SK-N-SH (cell line): ENCODE measurements at regions not wholly inside any gene's neighbourhood (a gene's known extent, or its start where the extent isn't known, plus 50 kb on each side); places are given as distances from the start of the nearest gene placed in this dataset.

Experiments
- CTCF ChIA-PET: fragments of 300-600, 350-600 bp; formaldehyde crosslinking; extraction: SDS; loops from one replicate; lab custom pipeline; 2021; lab: Yijun Ruan, JAX
- POLR2A ChIA-PET: fragments of 350-600 bp; sonication (Branson Sonifier 250); formaldehyde crosslinking; extraction: SDS; loops from one replicate; lab custom pipeline; 2020; ENCODE audit warnings: antibody characterized with exemption, inconsistent platforms; lab: Yijun Ruan, JAX
- DNase-seq: peaks from one replicate; pipeline ENCODE4 v3.0.0; 2012
- H2AFZ ChIP-seq: fragments of 200-600 bp; sonication (generic); 2 replicates; pipeline ENCODE4 v1.8.1; 2016; ENCODE audit warnings: antibody characterized with exemption, mild to moderate bottlenecking, low read depth
- H3F3A ChIP-seq: fragments of 200-600 bp; sonication (generic); replicated peaks from 2 replicates; pipeline ENCODE3; 2016; ENCODE audit warnings: antibody characterized with exemption, mild to moderate bottlenecking; ENCODE audit not compliant: insufficient read depth
- H3K27ac ChIP-seq, 2 experiments: fragments of 200-500 bp in 1 of 2; fragments of 200-600 bp in 1 of 2; sonication (Bioruptor generic) in 1 of 2; sonication (generic), shearing (Covaris generic) in 1 of 2; 2 replicates each; pipeline versions ENCODE4 v1.5.1 to v1.6.1; 2014 to 2016; ENCODE audit warnings: low read depth in 2 of 2, inconsistent platforms in 1 of 2, low read length in 1 of 2, mild to moderate bottlenecking in 1 of 2, mixed read lengths in 1 of 2
- H3K27me3 ChIP-seq: fragments of 200-600 bp; sonication (generic), shearing (Covaris generic); 2 replicates; pipeline ENCODE4 v1.6.1; 2016; ENCODE audit warnings: mixed run types; ENCODE audit not compliant: insufficient read depth
- H3K36me3 ChIP-seq, 2 experiments: fragments of 200-500 bp in 1 of 2; fragments of 200-600 bp in 1 of 2; sonication (Bioruptor generic) in 1 of 2; sonication (generic) in 1 of 2; replicated peaks in 1 of 2; 2 replicates each; pipeline versions ENCODE3 to v1.5.1; 2014 to 2016; ENCODE audit warnings: low read length in 1 of 2, mild to moderate bottlenecking in 1 of 2; ENCODE audit not compliant: insufficient read depth in 2 of 2, control insufficient read depth in 1 of 2
- H3K4me1 ChIP-seq, 2 experiments: fragments of 200-500 bp in 1 of 2; fragments of 200-600 bp in 1 of 2; sonication (Bioruptor generic) in 1 of 2; sonication (generic), shearing (Covaris generic) in 1 of 2; 2 replicates each; pipeline versions ENCODE4 v1.5.1 to v1.6.1; 2014 to 2016; ENCODE audit warnings: low read depth in 1 of 2, low read length in 1 of 2, mixed run types in 1 of 2; ENCODE audit not compliant: insufficient read depth in 2 of 2, control insufficient read depth in 1 of 2
- H3K4me2 ChIP-seq: fragments of 200-600 bp; sonication (generic), shearing (Covaris generic); 2 replicates; pipeline ENCODE4 v1.6.1; 2017; ENCODE audit warnings: mixed run types
- H3K4me3 ChIP-seq, 2 experiments: fragments of 200-500 bp in 1 of 2; fragments of 200-600 bp in 1 of 2; sonication (Bioruptor generic) in 1 of 2; sonication (generic), shearing (Covaris generic) in 1 of 2; 2 replicates each; pipeline versions ENCODE4 v1.5.1 to v1.8.1; 2014 to 2016; ENCODE audit warnings: low read depth in 2 of 2, inconsistent platforms in 1 of 2, low read length in 1 of 2, mild to moderate bottlenecking in 1 of 2, mixed read lengths in 1 of 2, moderate library complexity in 1 of 2
- H3K79me2 ChIP-seq: fragments of 200-600 bp; sonication (generic); 2 replicates; pipeline ENCODE4 v1.8.1; 2017; ENCODE audit warnings: mild to moderate bottlenecking; ENCODE audit not compliant: insufficient read depth
- H3K9ac ChIP-seq: fragments of 200-600 bp; sonication (generic); 2 replicates; pipeline ENCODE4 v1.6.1; 2017; ENCODE audit warnings: mixed run types
- H3K9me2 ChIP-seq: fragments of 200-600 bp; sonication (generic); 2 replicates; pipeline ENCODE4 v1.6.1; 2017; ENCODE audit warnings: mixed run types
- H3K9me3 ChIP-seq: fragments of 200-600 bp; sonication (generic); 2 replicates; pipeline ENCODE4 v1.6.1; 2017; ENCODE audit warnings: mixed run types, mild to moderate bottlenecking, moderate library complexity
- H4K20me1 ChIP-seq: fragments of 200-600 bp; sonication (generic); 2 replicates; pipeline ENCODE4 v1.6.1; 2017; ENCODE audit warnings: mild to moderate bottlenecking, mixed run types; ENCODE audit not compliant: insufficient read depth
- CHD2 ChIP-seq: fragments of 150-350 bp; IDR thresholded peaks from 2 replicates; pipeline ENCODE4 v1.6.1; 2018; ENCODE audit warnings: low read length; ENCODE audit not compliant: partially characterized antibody
- EZH2phosphoT487 ChIP-seq: fragments of 200-600 bp; sonication (generic); IDR thresholded peaks from 2 replicates; pipeline ENCODE4 v1.6.1; 2017; ENCODE audit warnings: low read depth, mixed run types, mild to moderate bottlenecking, antibody characterized with exemption, moderate library complexity, borderline replicate concordance
- FOSL2 ChIP-seq: IDR thresholded peaks from 2 replicates; pipeline ENCODE4 v1.4.0; 2012; ENCODE audit warnings: low read depth, mild to moderate bottlenecking, moderate library complexity, borderline replicate concordance
- FOXJ3 ChIP-seq: sonication (generic); formaldehyde crosslinking; IDR thresholded peaks from 2 replicates; pipeline ENCODE4 v1.5.1; 2020; ENCODE audit warnings: mild to moderate bottlenecking, missing genetic modification reagents
- FOXM1 ChIP-seq: IDR thresholded peaks from 2 replicates; pipeline ENCODE4 v1.4.0; 2012; ENCODE audit warnings: low read depth, mild to moderate bottlenecking
- GABPA ChIP-seq: IDR thresholded peaks from 2 replicates; pipeline ENCODE4 v1.4.0; 2012; ENCODE audit warnings: low read depth, mild to moderate bottlenecking
- JUND ChIP-seq: IDR thresholded peaks from 2 replicates; pipeline ENCODE4 v1.4.0; 2012
- NFIC ChIP-seq: IDR thresholded peaks from 2 replicates; pipeline ENCODE4 v1.4.0; 2012; ENCODE audit warnings: borderline replicate concordance
- NRF1 ChIP-seq: IDR thresholded peaks from 2 replicates; pipeline ENCODE4 v1.6.1; 2012; ENCODE audit warnings: low read depth, mild to moderate bottlenecking, low read length
- RFX5 ChIP-seq: IDR thresholded peaks from 2 replicates; pipeline ENCODE4 v1.6.1; 2012; ENCODE audit warnings: mild to moderate bottlenecking, improper control_type of control experiment, low read length
- RXRA ChIP-seq: IDR thresholded peaks from 2 replicates; pipeline ENCODE4 v1.4.0; 2012; ENCODE audit warnings: low read depth, mild to moderate bottlenecking, borderline replicate concordance
- TAF1 ChIP-seq: IDR thresholded peaks from 2 replicates; pipeline ENCODE4 v1.6.1; 2012; ENCODE audit warnings: low read depth, mild to moderate bottlenecking, low read length, moderate library complexity, borderline replicate concordance
- TEAD4 ChIP-seq: IDR thresholded peaks from 2 replicates; pipeline ENCODE4 v1.4.0; 2012; ENCODE audit warnings: mild to moderate bottlenecking, borderline replicate concordance; ENCODE audit not compliant: insufficient read depth
- YY1 ChIP-seq: IDR thresholded peaks from 2 replicates; pipeline ENCODE4 v1.4.0; 2012; ENCODE audit warnings: low read depth, mild to moderate bottlenecking
- WGBS: methylation state at CpG from one replicate; pipeline ENCODE4 v1.1.6; 2017; ENCODE audit warnings: low lambda C conversion rate; 5-methylcytosine and 5-hydroxymethylcytosine counted together
- TF ChIP-seq, protein P1 (sequence below): IDR thresholded peaks from 2 replicates; pipeline ENCODE4 v1.4.0; 2012; ENCODE audit warnings: low read depth, borderline replicate concordance
- TF ChIP-seq, protein P2 (sequence below): fragments of 200-600 bp; sonication (generic); IDR thresholded peaks from 2 replicates; pipeline ENCODE4 v1.6.1; 2017; ENCODE audit warnings: antibody characterized with exemption, mild to moderate bottlenecking, moderate library complexity
- TF ChIP-seq, protein P3 (sequence below): IDR thresholded peaks from 2 replicates; pipeline ENCODE4 v1.4.0; 2012; ENCODE audit warnings: low read depth
- TF ChIP-seq, protein P4 (sequence below): IDR thresholded peaks from 2 replicates; pipeline ENCODE4; 2012

DNA sequence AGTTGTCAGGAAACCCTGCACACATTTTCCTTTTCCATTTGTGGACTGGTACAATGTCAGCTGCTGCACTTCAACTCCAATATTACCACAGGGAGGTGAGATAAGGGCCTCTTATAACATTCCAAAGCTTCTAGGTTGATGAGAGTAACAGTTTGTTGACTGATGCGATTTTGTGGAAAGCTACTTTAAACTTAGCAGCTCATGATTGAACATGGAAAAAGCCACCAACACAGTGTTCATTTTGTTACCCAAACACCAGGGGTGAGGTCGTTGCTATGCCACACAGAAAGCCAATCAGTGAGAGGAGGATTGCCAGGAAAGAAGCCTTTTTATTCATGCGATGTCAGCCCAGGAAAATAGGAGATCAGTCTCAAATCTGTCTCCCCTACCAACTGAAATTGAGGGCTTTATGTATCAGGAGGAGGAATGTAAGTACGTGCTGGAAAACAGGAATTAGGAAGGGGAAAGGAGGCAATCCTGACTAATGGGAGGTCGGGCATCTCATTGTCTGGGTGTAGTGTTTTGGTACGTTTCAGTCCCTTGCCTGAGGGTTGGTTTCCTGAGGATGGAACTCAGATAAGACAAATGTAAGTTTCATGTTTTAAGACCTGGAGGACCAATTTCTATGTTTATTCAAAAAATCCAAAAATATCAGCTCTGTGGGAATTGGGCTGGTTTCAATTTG is 92.7 kb upstream of the PLEKHA5 start:
- Histone ChIP-seq H3F3A (no peaks in the 10 kb centered on the region), H3K36me3 (no peaks in the 10 kb centered on the region), H3K4me2 (no peak overlapping the region), H3K9me3 (no peaks in the 10 kb centered on the region), H3K27ac (no peak overlapping the region), H3K27me3 (no peaks in the 10 kb centered on the region), H3K9me2 (no peaks in the 10 kb centered on the region), H2AFZ (no peak overlapping the region), H3K79me2 (no peaks in the 10 kb centered on the region), H3K4me3 (no peak overlapping the region), H3K4me1 (no peaks in the 10 kb centered on the region), H3K9ac (no peak overlapping the region), H4K20me1 (no peaks in the 10 kb centered on the region)
- 67% methylated on average over 6 of the region's 6 CpGs for WGBS
- CTCF ChIA-PET, result interaction anchor here (0.9 kb wide), 1 partner anchor 46 kb away, joined by 3 read pairs; no protein-coding TSS in a partner anchor
- DNase-seq, result no peak
- no peak for TF ChIP-seq RXRA
- TF ChIP-seq TEAD4, result no peak
- TF ChIP-seq, protein P1, sequence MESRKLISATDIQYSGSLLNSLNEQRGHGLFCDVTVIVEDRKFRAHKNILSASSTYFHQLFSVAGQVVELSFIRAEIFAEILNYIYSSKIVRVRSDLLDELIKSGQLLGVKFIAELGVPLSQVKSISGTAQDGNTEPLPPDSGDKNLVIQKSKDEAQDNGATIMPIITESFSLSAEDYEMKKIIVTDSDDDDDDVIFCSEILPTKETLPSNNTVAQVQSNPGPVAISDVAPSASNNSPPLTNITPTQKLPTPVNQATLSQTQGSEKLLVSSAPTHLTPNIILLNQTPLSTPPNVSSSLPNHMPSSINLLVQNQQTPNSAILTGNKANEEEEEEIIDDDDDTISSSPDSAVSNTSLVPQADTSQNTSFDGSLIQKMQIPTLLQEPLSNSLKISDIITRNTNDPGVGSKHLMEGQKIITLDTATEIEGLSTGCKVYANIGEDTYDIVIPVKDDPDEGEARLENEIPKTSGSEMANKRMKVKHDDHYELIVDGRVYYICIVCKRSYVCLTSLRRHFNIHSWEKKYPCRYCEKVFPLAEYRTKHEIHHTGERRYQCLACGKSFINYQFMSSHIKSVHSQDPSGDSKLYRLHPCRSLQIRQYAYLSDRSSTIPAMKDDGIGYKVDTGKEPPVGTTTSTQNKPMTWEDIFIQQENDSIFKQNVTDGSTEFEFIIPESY, result no peak
- no peak for TF ChIP-seq YY1
- TF ChIP-seq, protein P2, sequence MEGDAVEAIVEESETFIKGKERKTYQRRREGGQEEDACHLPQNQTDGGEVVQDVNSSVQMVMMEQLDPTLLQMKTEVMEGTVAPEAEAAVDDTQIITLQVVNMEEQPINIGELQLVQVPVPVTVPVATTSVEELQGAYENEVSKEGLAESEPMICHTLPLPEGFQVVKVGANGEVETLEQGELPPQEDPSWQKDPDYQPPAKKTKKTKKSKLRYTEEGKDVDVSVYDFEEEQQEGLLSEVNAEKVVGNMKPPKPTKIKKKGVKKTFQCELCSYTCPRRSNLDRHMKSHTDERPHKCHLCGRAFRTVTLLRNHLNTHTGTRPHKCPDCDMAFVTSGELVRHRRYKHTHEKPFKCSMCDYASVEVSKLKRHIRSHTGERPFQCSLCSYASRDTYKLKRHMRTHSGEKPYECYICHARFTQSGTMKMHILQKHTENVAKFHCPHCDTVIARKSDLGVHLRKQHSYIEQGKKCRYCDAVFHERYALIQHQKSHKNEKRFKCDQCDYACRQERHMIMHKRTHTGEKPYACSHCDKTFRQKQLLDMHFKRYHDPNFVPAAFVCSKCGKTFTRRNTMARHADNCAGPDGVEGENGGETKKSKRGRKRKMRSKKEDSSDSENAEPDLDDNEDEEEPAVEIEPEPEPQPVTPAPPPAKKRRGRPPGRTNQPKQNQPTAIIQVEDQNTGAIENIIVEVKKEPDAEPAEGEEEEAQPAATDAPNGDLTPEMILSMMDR, result no peak
- no peak for TF ChIP-seq FOXJ3 (CRISPR knock-in tag)
- TF ChIP-seq EZH2phosphoT487, result no peak
- no peak for TF ChIP-seq NRF1
- TF ChIP-seq, protein P3, sequence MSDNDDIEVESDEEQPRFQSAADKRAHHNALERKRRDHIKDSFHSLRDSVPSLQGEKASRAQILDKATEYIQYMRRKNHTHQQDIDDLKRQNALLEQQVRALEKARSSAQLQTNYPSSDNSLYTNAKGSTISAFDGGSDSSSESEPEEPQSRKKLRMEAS, result no peak
- TF ChIP-seq JUND, result no peak
- no peak for TF ChIP-seq GABPA
- TF ChIP-seq FOXM1, result no peak
- TF ChIP-seq CHD2, result no peak
- TF ChIP-seq, protein P4, sequence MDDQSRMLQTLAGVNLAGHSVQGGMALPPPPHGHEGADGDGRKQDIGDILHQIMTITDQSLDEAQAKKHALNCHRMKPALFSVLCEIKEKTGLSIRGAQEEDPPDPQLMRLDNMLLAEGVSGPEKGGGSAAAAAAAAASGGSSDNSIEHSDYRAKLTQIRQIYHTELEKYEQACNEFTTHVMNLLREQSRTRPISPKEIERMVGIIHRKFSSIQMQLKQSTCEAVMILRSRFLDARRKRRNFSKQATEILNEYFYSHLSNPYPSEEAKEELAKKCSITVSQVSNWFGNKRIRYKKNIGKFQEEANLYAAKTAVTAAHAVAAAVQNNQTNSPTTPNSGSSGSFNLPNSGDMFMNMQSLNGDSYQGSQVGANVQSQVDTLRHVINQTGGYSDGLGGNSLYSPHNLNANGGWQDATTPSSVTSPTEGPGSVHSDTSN, result no peak
- TF ChIP-seq RFX5, result no peak
- TF ChIP-seq TAF1, result no peak
- TF ChIP-seq NFIC, result no peak
- no peak for TF ChIP-seq FOSL2
- POLR2A ChIA-PET, result no interaction called here
